ENCODE measurements at regions not wholly inside any gene's neighbourhood (a gene's known extent, or its start where the extent isn't known, plus 50 kb on each side); places are given as distances from the start of the nearest gene placed in this dataset.

DNA sequence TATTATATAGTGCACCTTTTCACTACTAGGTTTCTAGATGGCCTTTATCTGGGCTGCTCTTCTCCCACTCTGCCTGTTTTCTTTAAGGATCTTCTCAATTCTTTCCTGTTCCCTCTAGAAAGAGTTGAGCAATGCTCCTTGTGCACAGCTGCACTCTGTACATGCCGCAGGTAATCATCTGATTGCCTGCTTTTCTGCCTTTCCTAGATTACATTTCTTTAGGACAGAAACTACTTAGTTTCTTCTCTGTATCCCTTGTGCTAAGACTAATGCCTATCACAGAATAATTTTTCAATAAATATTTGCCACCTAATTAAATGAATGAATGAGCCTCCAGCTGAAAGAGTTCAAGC is 802.4 kb upstream of the ID2 start:
- H3K4me3 ChIP-seq (ENCODE audit: low read depth, low read length), result no peak overlapping the region
- TF ChIP-seq, protein P1, sequence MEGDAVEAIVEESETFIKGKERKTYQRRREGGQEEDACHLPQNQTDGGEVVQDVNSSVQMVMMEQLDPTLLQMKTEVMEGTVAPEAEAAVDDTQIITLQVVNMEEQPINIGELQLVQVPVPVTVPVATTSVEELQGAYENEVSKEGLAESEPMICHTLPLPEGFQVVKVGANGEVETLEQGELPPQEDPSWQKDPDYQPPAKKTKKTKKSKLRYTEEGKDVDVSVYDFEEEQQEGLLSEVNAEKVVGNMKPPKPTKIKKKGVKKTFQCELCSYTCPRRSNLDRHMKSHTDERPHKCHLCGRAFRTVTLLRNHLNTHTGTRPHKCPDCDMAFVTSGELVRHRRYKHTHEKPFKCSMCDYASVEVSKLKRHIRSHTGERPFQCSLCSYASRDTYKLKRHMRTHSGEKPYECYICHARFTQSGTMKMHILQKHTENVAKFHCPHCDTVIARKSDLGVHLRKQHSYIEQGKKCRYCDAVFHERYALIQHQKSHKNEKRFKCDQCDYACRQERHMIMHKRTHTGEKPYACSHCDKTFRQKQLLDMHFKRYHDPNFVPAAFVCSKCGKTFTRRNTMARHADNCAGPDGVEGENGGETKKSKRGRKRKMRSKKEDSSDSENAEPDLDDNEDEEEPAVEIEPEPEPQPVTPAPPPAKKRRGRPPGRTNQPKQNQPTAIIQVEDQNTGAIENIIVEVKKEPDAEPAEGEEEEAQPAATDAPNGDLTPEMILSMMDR (IDR thresholded peaks at IDR 0.05; ENCODE audit: low read depth, low read length), result no peak

DNA sequence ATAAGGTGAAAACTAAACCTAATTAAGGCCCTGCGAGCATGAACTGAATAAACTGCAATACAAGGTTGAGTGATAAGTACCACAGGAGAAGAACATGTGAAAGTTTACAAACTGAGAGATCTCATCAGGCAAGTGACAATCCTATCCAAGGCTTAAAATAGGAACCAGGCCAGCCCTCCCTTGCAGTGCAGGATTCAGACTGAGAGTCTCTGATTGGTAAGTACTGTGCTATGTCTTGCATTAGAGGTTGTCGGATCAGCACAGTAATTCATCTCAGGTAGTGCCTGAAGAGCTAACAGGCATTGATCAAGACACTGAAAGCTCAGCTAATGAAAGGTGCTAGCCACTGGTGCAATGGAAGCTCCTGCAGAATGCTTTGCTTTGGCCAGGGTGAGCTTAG is 801.7 kb upstream of the ID2 start:
- H3K4me3 ChIP-seq (ENCODE audit: low read depth, low read length), result no peak overlapping the region
- TF ChIP-seq, protein P1 (IDR thresholded peaks at IDR 0.05; ENCODE audit: low read depth, low read length), result no peak

DNA sequence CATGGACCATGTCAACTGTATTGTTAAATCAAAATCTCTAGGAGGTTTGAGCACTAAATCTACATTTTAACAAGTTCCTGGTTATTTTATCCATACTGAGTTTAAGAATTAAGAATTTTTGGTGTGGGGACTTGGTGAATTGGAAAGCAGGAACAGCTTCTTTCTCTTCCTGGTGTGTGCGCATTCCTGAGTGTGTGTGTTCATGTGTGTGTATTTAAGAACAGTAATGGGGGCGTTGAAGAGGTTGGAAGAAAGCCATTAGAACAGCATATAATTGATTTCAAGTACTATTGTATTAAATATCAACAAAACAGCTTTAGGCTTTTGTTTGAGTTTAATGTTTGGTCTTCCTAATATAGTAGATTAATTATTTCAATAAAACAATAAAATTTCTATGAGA is 801.3 kb upstream of the ID2 start:
- no peak overlapping the region for H3K4me3 ChIP-seq (ENCODE audit: low read depth, low read length)

DNA sequence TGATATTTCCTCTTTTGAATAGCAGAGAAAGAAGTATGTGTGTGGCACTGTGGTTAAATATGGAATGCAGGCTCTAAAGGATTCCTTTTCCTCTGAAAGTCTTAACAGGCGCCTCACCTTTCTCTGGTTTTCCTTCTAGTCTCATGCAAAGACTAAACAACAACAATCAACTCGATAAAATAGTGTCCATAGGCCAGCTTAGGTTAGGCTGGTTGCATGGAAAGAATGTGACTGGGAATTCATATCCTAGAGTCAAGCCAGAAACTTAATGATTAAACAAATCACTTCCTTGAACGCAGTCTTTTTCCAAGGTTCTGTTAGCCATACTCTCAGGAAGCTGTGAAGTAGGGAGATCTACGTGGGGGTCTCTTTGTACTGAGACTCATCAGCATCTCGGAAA is 800.8 kb upstream of the ID2 start:
- TF ChIP-seq, protein P1 (IDR thresholded peaks at IDR 0.05; ENCODE audit: low read depth, low read length), result no peak
- no peak overlapping the region for H3K4me3 ChIP-seq (ENCODE audit: low read depth, low read length)

More for the DNA sequence above, 801.3 kb upstream of the ID2 start:
- TF ChIP-seq, protein P1 (IDR thresholded peaks at IDR 0.05; ENCODE audit: low read depth, low read length), result no peak

DNA sequence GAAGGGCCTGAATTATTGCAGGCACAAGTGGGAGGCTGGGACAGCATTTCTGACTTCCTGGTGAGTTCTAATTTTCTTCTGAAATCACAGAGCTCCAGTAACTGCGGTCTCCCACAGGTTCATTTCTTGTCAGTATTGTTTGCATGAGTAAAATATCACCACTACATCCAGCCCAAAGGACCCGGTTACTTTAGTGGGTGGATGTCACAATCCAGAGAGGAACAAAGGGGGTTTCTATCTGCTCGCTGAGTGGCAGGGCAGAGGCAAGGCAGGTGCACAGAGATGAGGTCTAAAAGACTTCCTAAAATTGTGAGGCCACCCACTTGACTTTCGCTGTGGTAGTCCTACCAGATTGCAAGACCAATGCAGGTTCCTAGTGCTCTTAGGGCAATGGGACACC is 800.4 kb upstream of the ID2 start:
- TF ChIP-seq, protein P1 (IDR thresholded peaks at IDR 0.05; ENCODE audit: low read depth, low read length), result no peak
- H3K4me3 ChIP-seq (ENCODE audit: low read depth, low read length), result no peak overlapping the region

DNA sequence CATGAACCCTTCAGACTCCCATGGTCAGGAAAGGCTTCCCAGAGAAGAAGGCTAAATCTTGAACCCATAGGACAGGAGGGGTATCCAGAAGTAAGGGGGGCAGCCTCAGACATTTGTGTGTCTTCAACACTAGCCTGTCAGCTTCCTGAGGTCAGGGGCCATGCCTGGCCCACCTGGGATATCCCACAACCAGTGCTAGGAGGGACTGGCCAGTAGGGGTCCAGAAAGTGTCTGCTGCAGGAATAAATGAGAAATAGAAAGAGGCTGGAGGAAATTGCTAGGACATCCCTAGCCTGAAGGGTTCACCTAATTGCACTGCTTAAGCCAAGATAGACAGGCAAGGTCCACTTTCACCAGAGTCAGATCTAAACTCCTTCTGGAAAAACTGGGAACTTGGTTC is 799.6 kb upstream of the ID2 start:
- TF ChIP-seq, protein P1 (IDR thresholded peaks at IDR 0.05; ENCODE audit: low read depth, low read length), result no peak
- H3K4me3 ChIP-seq (ENCODE audit: low read depth, low read length), result no peak overlapping the region

DNA sequence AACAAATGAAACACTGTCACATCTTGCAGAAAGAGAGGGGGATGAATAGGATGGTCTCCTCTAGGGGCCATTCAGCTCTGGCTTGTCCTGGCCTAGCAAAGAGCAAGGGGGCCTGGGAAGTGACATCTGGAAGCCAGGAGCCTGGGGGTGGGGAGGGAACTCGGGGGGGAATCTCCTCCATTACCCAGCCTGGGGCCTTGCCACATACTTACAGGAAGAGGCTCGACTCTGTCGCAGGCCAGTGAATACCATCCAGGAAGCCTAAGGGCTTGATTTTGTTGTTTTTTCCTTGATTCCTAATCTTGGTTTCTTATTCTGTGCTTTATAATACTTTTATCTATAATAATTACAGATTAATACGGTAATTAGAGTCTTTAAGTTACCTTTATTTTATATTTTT is 797.5 kb upstream of the ID2 start:
- TF ChIP-seq, protein P1 (IDR thresholded peaks at IDR 0.05; ENCODE audit: low read depth, low read length), result no peak

More for the DNA sequence above, 797.5 kb upstream of the ID2 start:
- H3K4me3 ChIP-seq (ENCODE audit: low read depth, low read length), result no peak overlapping the region
